Keratinocyte (primary cell): ENCODE measurements at regions not wholly inside any gene's neighbourhood (a gene's known extent, or its start where the extent isn't known, plus 50 kb on each side); places are given as distances from the start of the nearest gene placed in this dataset.

Source experiments
- EZH2 ChIP-seq: IDR thresholded peaks from one replicate; pipeline ENCODE4 v1.6.1; 2012; ENCODE audit warnings: inconsistent platforms, mild to moderate bottlenecking, low read length, moderate library complexity
- TF ChIP-seq, protein P1 (sequence below), 3 experiments: IDR thresholded peaks in 1 of 3; conservative IDR thresholded peaks in 1 of 3; optimal IDR thresholded peaks in 1 of 3; 2 replicates in 2 of 3; 3 replicates in 1 of 3; pipeline versions ENCODE3 to v1.5.1; 2011; ENCODE audit warnings: low read length in 3 of 3, mild to moderate bottlenecking in 3 of 3, moderate library complexity in 2 of 3, control low read depth in 1 of 3, inconsistent platforms in 1 of 3; ENCODE audit not compliant: insufficient read depth in 2 of 3; ENCODE audit errors: extremely low read depth in 1 of 3

DNA sequence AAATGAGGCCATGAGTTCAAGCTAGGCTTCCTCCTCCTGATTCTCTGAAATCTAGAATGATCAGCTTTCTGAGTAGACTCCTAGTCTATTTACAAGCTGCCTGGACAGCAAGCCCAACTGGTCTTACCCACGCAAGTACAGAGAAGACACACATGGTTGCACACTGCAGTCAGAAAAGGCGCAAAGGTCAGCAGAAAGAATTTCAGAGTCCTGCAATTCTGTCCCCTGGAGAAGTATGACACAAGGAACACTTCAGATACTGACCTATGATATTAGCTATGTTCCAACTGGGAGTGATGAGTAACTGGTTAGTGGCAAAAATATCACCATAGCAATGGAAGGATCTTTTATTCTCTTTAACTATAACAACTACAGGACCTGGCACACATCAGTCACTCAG is 336.1 kb upstream of the PKDCC start:
- TF ChIP-seq, protein P1, sequence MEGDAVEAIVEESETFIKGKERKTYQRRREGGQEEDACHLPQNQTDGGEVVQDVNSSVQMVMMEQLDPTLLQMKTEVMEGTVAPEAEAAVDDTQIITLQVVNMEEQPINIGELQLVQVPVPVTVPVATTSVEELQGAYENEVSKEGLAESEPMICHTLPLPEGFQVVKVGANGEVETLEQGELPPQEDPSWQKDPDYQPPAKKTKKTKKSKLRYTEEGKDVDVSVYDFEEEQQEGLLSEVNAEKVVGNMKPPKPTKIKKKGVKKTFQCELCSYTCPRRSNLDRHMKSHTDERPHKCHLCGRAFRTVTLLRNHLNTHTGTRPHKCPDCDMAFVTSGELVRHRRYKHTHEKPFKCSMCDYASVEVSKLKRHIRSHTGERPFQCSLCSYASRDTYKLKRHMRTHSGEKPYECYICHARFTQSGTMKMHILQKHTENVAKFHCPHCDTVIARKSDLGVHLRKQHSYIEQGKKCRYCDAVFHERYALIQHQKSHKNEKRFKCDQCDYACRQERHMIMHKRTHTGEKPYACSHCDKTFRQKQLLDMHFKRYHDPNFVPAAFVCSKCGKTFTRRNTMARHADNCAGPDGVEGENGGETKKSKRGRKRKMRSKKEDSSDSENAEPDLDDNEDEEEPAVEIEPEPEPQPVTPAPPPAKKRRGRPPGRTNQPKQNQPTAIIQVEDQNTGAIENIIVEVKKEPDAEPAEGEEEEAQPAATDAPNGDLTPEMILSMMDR (optimal IDR thresholded peaks at IDR 0.05 in 1 of 3, IDR thresholded peaks at IDR 0.05 in 1 of 3, conservative IDR thresholded peaks at IDR 0.05 in 1 of 3; ENCODE audit: extremely low read depth in 1 of 3, insufficient read depth in 2 of 3, low read length in 3 of 3), result no peak
- TF ChIP-seq EZH2, result no peak
